HL-60 (cell line): ENCODE measurements at regions not wholly inside any gene's neighbourhood (a gene's known extent, or its start where the extent isn't known, plus 50 kb on each side); places are given as distances from the start of the nearest gene placed in this dataset.

Source experiments
- CTCF ChIP-seq: IDR thresholded peaks from one replicate; pipeline ENCODE4 v1.5.1; 2011; ENCODE audit warnings: low read length, control low read depth, inconsistent platforms; ENCODE audit not compliant: insufficient read depth
- GABPA ChIP-seq: IDR thresholded peaks from 2 replicates; pipeline ENCODE4 v1.6.1; 2012; ENCODE audit warnings: low read depth
- POLR2AphosphoS5 ChIP-seq: IDR thresholded peaks from 2 replicates; pipeline ENCODE4 v1.6.1; 2012; ENCODE audit warnings: low read depth
- REST ChIP-seq: IDR thresholded peaks from 2 replicates; pipeline ENCODE4 v1.6.1; 2012; ENCODE audit warnings: low read depth; ENCODE audit not compliant: insufficient replicate concordance
- SPI1 ChIP-seq: IDR thresholded peaks from 2 replicates; pipeline ENCODE4 v1.6.1; 2012; ENCODE audit warnings: low read depth, mild to moderate bottlenecking, borderline replicate concordance

GRCh38 chr5:38692346-38692745 is 135.9 kb upstream of the LIFR start:
- no peak for TF ChIP-seq CTCF
- no peak for TF ChIP-seq POLR2AphosphoS5
- TF ChIP-seq REST, result no peak
- TF ChIP-seq GABPA, result no peak
- TF ChIP-seq SPI1, result no peak
